ENCODE measurements at regions not wholly inside any gene's neighbourhood (a gene's known extent, or its start where the extent isn't known, plus 50 kb on each side); places are given as distances from the start of the nearest gene placed in this dataset.

DNA sequence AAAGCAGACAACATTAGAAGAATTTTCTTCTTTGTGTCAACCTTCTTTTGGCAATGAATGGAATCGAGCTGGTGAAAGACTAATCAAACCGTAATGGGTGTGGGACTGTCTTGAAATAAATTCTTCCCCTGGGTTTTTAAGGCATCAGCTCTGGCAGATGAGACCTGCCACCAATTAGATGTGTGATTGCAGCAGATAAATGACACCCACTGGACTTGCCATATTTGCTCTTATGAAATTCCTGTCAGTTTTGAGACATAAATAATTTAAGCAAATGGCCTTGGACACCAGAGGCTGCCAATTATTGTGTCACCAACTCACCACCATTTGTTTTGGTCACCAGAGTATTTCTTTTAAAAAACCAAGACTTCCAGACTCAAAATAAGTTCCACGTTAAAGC is 135.9 kb upstream of the RGMB start:
- Mint-ChIP-seq H3K4me3 (ENCODE audit: unreplicated experiment) (no peak overlapping the region), H3K9me3 (ENCODE audit: unreplicated experiment) (no peaks in the 10 kb centered on the region), H3K27ac (ENCODE audit: unreplicated experiment) (no peak overlapping the region), H3K36me3 (ENCODE audit: low read depth, unreplicated experiment) (no peaks in the 10 kb centered on the region), H3K27me3 (ENCODE audit: unreplicated experiment) (no peaks in the 10 kb centered on the region), H3K4me1 (ENCODE audit: unreplicated experiment) (peaks cover 2% of the 10 kb centered on the region)
- no peak for TF ChIP-seq CTCF (IDR thresholded peaks at IDR 0.05; ENCODE audit: unreplicated experiment)
- DNase-seq (ENCODE audit: low spot score), result no peak

- H3K36me3 Mint-ChIP-seq (ENCODE audit: low read depth, unreplicated experiment), result no peaks in the 10 kb centered on the region
- H3K27ac Mint-ChIP-seq (ENCODE audit: unreplicated experiment), result no peak overlapping the region
- peaks cover 2% of the 10 kb centered on the region for H3K4me1 Mint-ChIP-seq (ENCODE audit: unreplicated experiment)
- H3K27me3 Mint-ChIP-seq (ENCODE audit: unreplicated experiment), result no peaks in the 10 kb centered on the region
- H3K4me3 Mint-ChIP-seq (ENCODE audit: unreplicated experiment), result no peak overlapping the region
- no peaks in the 10 kb centered on the region for H3K9me3 Mint-ChIP-seq (ENCODE audit: unreplicated experiment)
- DNase-seq (ENCODE audit: low spot score), result no peak
- no peak for TF ChIP-seq CTCF (IDR thresholded peaks at IDR 0.05; ENCODE audit: unreplicated experiment)
Observed at GRCh38 chr5:98638111-98638510, 135.4 kb upstream of the RGMB start.

DNA sequence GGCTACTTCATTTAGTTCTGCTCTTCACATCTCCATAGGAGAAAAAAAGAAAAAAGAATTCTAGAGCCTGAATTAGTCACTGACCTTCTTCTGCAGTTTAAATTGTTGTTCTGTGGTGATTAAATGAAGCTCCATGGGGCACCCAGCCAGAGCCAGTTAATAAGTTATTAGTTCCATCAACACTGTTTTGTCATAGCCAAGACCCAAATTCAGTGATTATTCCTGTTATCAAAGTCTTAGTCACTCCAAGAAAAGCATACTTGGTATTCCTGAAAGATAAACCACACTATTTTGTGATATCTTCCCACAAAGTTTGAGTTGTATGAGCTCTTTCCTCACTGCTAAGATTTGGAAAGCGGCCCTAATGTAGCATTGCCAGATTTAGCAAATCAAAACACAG is 134.8 kb upstream of the RGMB start:
- TF ChIP-seq CTCF (IDR thresholded peaks at IDR 0.05; ENCODE audit: unreplicated experiment), result no peak
- no peak for DNase-seq (ENCODE audit: low spot score)
- peaks cover 2% of the 10 kb centered on the region for H3K4me1 Mint-ChIP-seq (ENCODE audit: unreplicated experiment)
- H3K9me3 Mint-ChIP-seq (ENCODE audit: unreplicated experiment), result no peaks in the 10 kb centered on the region
- no peaks in the 10 kb centered on the region for H3K36me3 Mint-ChIP-seq (ENCODE audit: low read depth, unreplicated experiment)
- H3K4me3 Mint-ChIP-seq (ENCODE audit: unreplicated experiment), result no peak overlapping the region
- no peak overlapping the region for H3K27ac Mint-ChIP-seq (ENCODE audit: unreplicated experiment)
- no peaks in the 10 kb centered on the region for H3K27me3 Mint-ChIP-seq (ENCODE audit: unreplicated experiment)

DNA sequence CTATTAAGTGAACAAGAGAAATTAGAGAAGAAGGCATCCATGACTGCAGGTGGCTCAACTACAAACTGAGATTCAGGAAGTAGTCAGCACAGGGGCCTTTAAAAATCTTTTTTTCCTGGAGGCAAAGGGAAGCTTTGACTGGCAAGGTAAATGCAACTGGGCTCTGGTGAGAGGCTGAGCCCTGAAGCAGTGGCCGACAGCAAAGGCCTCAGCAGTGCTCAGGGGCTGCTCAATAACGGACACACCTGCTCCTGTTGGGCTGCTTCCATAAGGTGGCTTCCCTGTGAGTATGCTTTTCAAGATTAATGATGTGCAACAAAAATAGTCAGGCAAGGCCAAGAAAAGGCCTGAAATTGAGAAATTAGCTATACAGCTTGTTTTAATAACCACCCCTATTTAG is 134.2 kb upstream of the RGMB start:
- Mint-ChIP-seq H3K27ac (ENCODE audit: unreplicated experiment) (no peak overlapping the region), H3K36me3 (ENCODE audit: low read depth, unreplicated experiment) (no peaks in the 10 kb centered on the region), H3K27me3 (ENCODE audit: unreplicated experiment) (no peaks in the 10 kb centered on the region), H3K4me1 (ENCODE audit: unreplicated experiment) (peaks cover 2% of the 10 kb centered on the region), H3K4me3 (ENCODE audit: unreplicated experiment) (no peak overlapping the region), H3K9me3 (ENCODE audit: unreplicated experiment) (no peaks in the 10 kb centered on the region)
- TF ChIP-seq CTCF (IDR thresholded peaks at IDR 0.05; ENCODE audit: unreplicated experiment), result no peak
- no peak for DNase-seq (ENCODE audit: low spot score)

GRCh38 chr5:98641671-98642070 is 131.8 kb upstream of the RGMB start:
- no peaks in the 10 kb centered on the region for H3K27me3 Mint-ChIP-seq (ENCODE audit: unreplicated experiment)
- no peaks in the 10 kb centered on the region for H3K36me3 Mint-ChIP-seq (ENCODE audit: low read depth, unreplicated experiment)
- no peak overlapping the region for H3K4me3 Mint-ChIP-seq (ENCODE audit: unreplicated experiment)
- no peak overlapping the region for H3K27ac Mint-ChIP-seq (ENCODE audit: unreplicated experiment)
- peaks cover 2% of the 10 kb centered on the region for H3K4me1 Mint-ChIP-seq (ENCODE audit: unreplicated experiment)
- no peak for TF ChIP-seq CTCF (IDR thresholded peaks at IDR 0.05; ENCODE audit: unreplicated experiment)
- DNase-seq (ENCODE audit: low spot score), result no peak
- no peaks in the 10 kb centered on the region for H3K9me3 Mint-ChIP-seq (ENCODE audit: unreplicated experiment)

Data from endothelial cell (in vitro differentiated cells).